ENCODE measurements at regions not wholly inside any gene's neighbourhood (a gene's known extent, or its start where the extent isn't known, plus 50 kb on each side); places are given as distances from the start of the nearest gene placed in this dataset.

- POLR2A ChIA-PET, result interaction anchor here (0.6 kb wide), 1 partner anchor 383 kb away, joined by 4 read pairs; no protein-coding TSS in a partner anchor
- intact Hi-C loops (cut with micrococcal nuclease), result no loop called here
- DNase-seq (ENCODE audit: low read depth, low spot score) (no peak), ATAC-seq (no peak)
- Histone ChIP-seq H3K27ac (ENCODE audit: low read depth, low read length) (no peak overlapping the region), H3K9ac (ENCODE audit: low read length) (no peak overlapping the region), H3K9me2 (ENCODE audit: insufficient read depth) (no peaks in the 10 kb centered on the region), H2AFZ (ENCODE audit: low read depth, low read length, poor library complexity, severe bottlenecking) (no peak overlapping the region), H3K9me3 (ENCODE audit: control insufficient read depth in 1 of 2, insufficient read depth in 1 of 2, low read depth in 1 of 2, low read length in 2 of 2) (no peaks in the 10 kb centered on the region), H3K36me3 (ENCODE audit: control insufficient read depth in 1 of 2, insufficient read depth in 2 of 2, low read length in 2 of 2) (no peaks in the 10 kb centered on the region), H4K20me1 (ENCODE audit: insufficient read depth) (no peaks in the 10 kb centered on the region), H3K4me3 (replicated peaks in 1 of 2; ENCODE audit: low read depth in 1 of 2, low read length in 2 of 2) (no peak overlapping the region), H3K27me3 (ENCODE audit: insufficient read depth, low read length) (no peaks in the 10 kb centered on the region), H3K4me1 (ENCODE audit: control insufficient read depth in 1 of 2, insufficient read depth in 2 of 2, low read length in 2 of 2) (no peaks in the 10 kb centered on the region), H3K79me2 (ENCODE audit: insufficient read depth, low read length) (no peaks in the 10 kb centered on the region), H3K4me2 (ENCODE audit: low read length) (no peak overlapping the region)
- BruUV-seq (replicated peaks), result no TSS peak
- RAD21 ChIA-PET (ENCODE audit: low non-redundant PET in 1 of 2, low total read pairs in 2 of 2, uncharacterized antibody in 2 of 2, unreplicated experiment in 2 of 2), result no interaction called here
- CTCF ChIA-PET, result no interaction called here
- no peak for TF ChIP-seq ATF3 (IDR thresholded peaks at IDR 0.05)
- no peak for TF ChIP-seq REST (IDR thresholded peaks at IDR 0.05; ENCODE audit: low read depth)
- TF ChIP-seq MAX (IDR thresholded peaks at IDR 0.05), result no peak
- no peak for TF ChIP-seq CEBPB (IDR thresholded peaks at IDR 0.05; ENCODE audit: low read depth)
- TF ChIP-seq ELF1 (IDR thresholded peaks at IDR 0.05; ENCODE audit: borderline replicate concordance, low read depth), result no peak
- TF ChIP-seq YY1 (IDR thresholded peaks at IDR 0.05; ENCODE audit: extremely low read depth, insufficient replicate concordance, low read depth, low read length), result no peak
- TF ChIP-seq SP1 (IDR thresholded peaks at IDR 0.05; ENCODE audit: low read depth), result no peak
- no peak for TF ChIP-seq SIN3A (IDR thresholded peaks at IDR 0.05; ENCODE audit: low read depth)
- TF ChIP-seq ZFX (IDR thresholded peaks at IDR 0.05), result no peak
These were observed 234.2 kb upstream of the TOX3 start for GRCh38 chr16:52781005-52781630.

Data from HCT116 (cell line).